ENCODE measurements at regions not wholly inside any gene's neighbourhood (a gene's known extent, or its start where the extent isn't known, plus 50 kb on each side); places are given as distances from the start of the nearest gene placed in this dataset.

DNA sequence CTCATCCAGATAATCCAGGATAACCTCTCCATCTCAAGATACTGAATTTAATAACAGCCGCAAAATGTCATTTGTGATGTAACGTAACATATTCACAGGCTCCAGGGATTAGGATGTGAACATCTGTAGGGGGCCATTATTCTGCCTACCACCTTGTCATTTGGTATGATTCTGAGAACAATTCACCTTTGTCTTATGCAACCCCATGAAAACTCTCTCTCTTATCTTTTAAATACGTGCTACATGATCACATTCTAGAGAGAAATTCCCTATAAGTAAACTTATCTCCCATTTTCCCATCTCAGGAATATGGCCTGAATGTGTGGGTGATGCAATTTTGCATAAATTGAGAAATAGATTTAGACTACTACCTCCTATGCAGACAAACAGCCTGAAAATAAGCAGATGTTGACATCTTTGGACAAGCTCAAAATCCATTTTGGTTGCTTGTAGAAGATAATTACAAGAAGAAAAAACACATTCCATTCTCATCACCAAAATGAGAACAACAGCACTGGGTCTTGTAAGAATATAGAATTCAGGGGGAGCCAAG lies 255.4 kb upstream of the STXBP5 start:
- TF ChIP-seq, protein P1, sequence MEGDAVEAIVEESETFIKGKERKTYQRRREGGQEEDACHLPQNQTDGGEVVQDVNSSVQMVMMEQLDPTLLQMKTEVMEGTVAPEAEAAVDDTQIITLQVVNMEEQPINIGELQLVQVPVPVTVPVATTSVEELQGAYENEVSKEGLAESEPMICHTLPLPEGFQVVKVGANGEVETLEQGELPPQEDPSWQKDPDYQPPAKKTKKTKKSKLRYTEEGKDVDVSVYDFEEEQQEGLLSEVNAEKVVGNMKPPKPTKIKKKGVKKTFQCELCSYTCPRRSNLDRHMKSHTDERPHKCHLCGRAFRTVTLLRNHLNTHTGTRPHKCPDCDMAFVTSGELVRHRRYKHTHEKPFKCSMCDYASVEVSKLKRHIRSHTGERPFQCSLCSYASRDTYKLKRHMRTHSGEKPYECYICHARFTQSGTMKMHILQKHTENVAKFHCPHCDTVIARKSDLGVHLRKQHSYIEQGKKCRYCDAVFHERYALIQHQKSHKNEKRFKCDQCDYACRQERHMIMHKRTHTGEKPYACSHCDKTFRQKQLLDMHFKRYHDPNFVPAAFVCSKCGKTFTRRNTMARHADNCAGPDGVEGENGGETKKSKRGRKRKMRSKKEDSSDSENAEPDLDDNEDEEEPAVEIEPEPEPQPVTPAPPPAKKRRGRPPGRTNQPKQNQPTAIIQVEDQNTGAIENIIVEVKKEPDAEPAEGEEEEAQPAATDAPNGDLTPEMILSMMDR (IDR thresholded peaks at IDR 0.05), result no peak
- no peaks in the 10 kb centered on the region for H3K4me1 ChIP-seq (ENCODE audit: low read depth)
- DNase-seq (no peak), ATAC-seq (no peak)
- H3K36me3 ChIP-seq (ENCODE audit: low read depth), result no peaks in the 10 kb centered on the region
- H3K9me3 ChIP-seq, result no peaks in the 10 kb centered on the region
- intact Hi-C loops (cut with DNase I, micrococcal nuclease), result no loop called here
- no peak overlapping the region for H3K4me3 ChIP-seq

DNA sequence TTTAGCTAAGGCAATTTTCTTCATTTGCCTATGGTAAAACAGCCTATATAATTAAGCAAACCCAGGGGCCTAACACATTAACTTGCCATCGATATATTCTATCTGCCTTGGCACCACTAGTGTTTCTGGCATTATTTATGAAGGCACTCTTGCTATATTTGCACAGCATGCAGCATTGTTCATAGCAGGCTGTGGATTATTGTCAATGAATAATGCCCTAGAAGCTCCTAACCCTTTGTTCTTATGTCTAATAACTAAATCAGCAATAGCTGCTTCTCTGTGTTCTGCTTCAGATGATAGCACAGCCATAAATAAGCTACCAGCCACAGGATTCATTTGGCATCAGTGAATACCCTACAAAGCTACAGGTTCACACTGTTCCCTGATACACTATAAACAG lies 254.8 kb upstream of the STXBP5 start:
- H3K4me1 ChIP-seq (ENCODE audit: low read depth), result no peaks in the 10 kb centered on the region
- H3K36me3 ChIP-seq (ENCODE audit: low read depth), result no peaks in the 10 kb centered on the region
- ATAC-seq, result no peak
- H3K9me3 ChIP-seq, result no peaks in the 10 kb centered on the region
- TF ChIP-seq, protein P1 (IDR thresholded peaks at IDR 0.05), result no peak
- intact Hi-C loops (cut with DNase I, micrococcal nuclease), result no loop called here
- DNase-seq, result no peak
- no peak overlapping the region for H3K4me3 ChIP-seq

DNA sequence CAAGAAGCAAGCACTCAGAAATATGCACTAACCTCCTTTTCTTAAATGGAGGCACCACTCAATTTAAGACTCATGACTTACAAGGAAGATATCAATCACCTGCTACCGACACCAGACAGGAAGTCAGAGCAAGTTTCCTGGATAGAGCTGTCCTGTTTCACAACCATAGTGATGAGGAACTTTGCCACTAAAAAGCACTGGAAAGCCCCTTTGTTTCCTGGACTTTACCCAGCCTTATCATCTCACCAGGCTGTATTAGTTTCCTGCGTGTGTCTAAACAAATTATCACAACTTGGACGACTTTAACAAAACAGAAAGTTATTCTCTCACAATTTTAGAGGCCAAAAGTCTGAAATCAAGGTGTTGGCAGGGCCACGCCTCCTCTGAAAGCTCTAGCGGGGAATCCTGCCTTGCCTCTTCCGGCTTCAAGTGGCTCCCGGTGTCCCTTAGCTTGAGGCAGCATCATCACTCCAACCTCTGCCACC lies 253.8 kb upstream of the STXBP5 start:
- DNase-seq (peak in 2 of 3 donors; percentile 25 to 28), ATAC-seq (peak; percentile 93)
- no peaks in the 10 kb centered on the region for H3K4me1 ChIP-seq (ENCODE audit: low read depth)
- H3K36me3 ChIP-seq (ENCODE audit: low read depth), result no peaks in the 10 kb centered on the region
- intact Hi-C loops (cut with DNase I, micrococcal nuclease), result no loop called here
- no peak overlapping the region for H3K4me3 ChIP-seq
- TF ChIP-seq, protein P1 (IDR thresholded peaks at IDR 0.05), result no peak
- no peaks in the 10 kb centered on the region for H3K9me3 ChIP-seq

DNA sequence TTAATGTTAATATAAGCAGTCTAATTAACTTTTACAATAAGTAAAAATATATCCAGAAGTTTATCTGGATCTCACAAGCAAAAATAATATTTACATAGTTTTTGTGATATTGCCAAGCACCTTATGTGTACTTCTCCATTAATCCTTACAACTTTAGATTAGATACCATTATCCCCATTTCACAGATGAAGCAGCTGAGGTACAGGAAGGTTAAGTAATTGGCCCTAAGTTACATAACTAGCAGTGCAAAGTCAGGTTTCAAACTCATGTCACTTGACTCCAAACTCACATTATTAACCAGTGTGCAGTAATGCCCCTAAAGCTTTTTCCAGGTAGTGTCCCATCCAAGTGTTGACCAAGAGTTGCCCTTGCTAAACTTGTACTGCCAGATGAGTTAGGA lies 248.6 kb upstream of the STXBP5 start:
- ATAC-seq (no peak), DNase-seq (no peak)
- Histone ChIP-seq H3K9me3 (no peaks in the 10 kb centered on the region), H3K4me3 (no peak overlapping the region), H3K4me1 (ENCODE audit: low read depth) (no peaks in the 10 kb centered on the region), H3K36me3 (ENCODE audit: low read depth) (no peaks in the 10 kb centered on the region)
- intact Hi-C loops (cut with DNase I, micrococcal nuclease), result no loop called here
- TF ChIP-seq, protein P1 (IDR thresholded peaks at IDR 0.05), result no peak

DNA sequence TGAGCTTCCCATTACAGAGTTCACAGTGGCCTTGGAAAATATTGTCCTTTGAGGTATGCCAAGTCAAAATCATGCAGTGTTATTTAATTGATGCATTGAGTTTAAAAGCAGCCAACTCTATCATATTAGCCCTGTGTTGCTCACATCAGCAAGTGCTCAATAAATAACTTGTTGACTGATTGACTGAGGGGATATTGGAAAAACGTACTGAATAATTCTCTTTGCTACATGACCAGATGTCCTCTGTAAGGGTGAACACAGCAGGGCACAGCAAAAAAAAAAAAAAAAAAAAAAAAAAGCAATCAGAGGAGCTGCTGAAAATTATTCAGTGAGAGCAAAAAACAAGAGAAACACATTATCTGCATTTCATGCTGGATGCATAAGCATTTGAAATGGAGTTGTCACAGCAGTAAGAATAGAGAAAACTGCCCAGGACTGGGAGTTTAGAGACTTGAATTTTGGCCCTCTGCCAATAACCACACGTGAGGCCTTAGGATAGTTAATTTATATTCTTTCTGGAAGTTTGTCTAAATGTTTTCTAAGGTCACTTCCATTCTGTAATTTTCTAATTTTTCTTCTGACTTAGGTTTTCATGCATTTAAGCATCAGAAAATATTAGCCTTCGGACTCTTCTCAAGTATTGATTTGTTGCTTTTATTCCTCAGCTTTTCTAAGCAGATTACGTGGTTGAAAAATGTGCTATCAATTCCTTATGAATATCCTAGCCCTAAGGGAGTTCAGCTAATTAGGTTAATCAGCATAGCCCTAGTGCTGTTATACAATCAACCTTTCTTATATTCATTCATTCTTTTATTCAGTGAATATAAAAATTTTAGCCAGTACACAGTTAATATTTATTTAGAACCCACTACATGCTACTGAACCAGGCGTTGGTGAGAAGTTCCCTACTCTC lies 246.8 kb upstream of the STXBP5 start:
- TF ChIP-seq, protein P1 (IDR thresholded peaks at IDR 0.05), result no peak
- ATAC-seq, result no peak
- Histone ChIP-seq H3K36me3 (ENCODE audit: low read depth) (no peaks in the 10 kb centered on the region), H3K4me3 (no peak overlapping the region), H3K4me1 (ENCODE audit: low read depth) (no peaks in the 10 kb centered on the region), H3K9me3 (no peaks in the 10 kb centered on the region)
- DNase-seq, result no peak
- intact Hi-C loops (cut with DNase I, micrococcal nuclease), result no loop called here
